Chondrocyte (in vitro differentiated cells): ENCODE measurements at regions not wholly inside any gene's neighbourhood (a gene's known extent, or its start where the extent isn't known, plus 50 kb on each side); places are given as distances from the start of the nearest gene placed in this dataset.

Experiments used
- DNase-seq: peaks from one replicate; pipeline ENCODE4 v3.0.0; 2021; ENCODE audit warnings: mixed read lengths, low spot score
- H3K27ac Mint-ChIP-seq: one replicate; pipeline ENCODE4 v1.8.0; 2021; ENCODE audit warnings: mild to moderate bottlenecking, moderate library complexity, mixed read lengths; ENCODE audit not compliant: unreplicated experiment
- H3K27me3 Mint-ChIP-seq: 2 replicates; pipeline ENCODE4 v1.8.0; 2021; ENCODE audit warnings: low read depth, mixed read lengths
- H3K36me3 Mint-ChIP-seq: 2 replicates; pipeline ENCODE4 v1.8.0; 2021; ENCODE audit warnings: low read depth, mixed read lengths
- H3K4me1 Mint-ChIP-seq: 2 replicates; pipeline ENCODE4 v1.8.0; 2021; ENCODE audit warnings: low read depth, mild to moderate bottlenecking, mixed read lengths
- H3K4me3 Mint-ChIP-seq: one replicate; pipeline ENCODE4 v1.8.0; 2021; ENCODE audit warnings: mild to moderate bottlenecking, moderate library complexity, mixed read lengths; ENCODE audit not compliant: unreplicated experiment
- H3K9me3 Mint-ChIP-seq: 2 replicates; pipeline ENCODE4 v1.8.0; 2021; ENCODE audit warnings: low read depth, mixed read lengths
- TF ChIP-seq, protein P1 (sequence below): fragments of 200-600 bp; sonication (generic); IDR thresholded peaks from 2 replicates; pipeline ENCODE4 v1.5.0; 2021; ENCODE audit warnings: antibody characterized with exemption, mild to moderate bottlenecking, moderate library complexity

DNA sequence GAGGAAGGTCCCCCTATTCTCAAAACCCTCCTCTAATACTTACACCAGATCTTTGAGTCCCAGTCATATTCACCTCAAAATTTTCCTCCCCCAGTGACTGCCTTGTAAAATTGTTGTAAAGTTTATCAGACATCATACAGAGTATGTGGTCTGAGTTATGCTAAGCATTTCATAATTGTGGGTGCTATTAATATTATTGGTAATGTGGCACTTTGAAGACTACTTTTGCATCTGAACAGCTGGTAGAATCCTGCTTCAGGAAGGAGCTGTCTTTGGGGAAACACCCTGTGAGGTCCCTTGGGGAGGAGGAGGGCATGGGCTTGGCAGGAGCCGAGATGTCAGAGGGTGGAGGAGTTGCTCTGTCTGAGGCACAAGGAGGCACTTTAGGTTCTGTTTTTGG lies 164.9 kb upstream of the ZNF618 start:
- Mint-ChIP-seq H3K9me3 (peaks cover 22% of the 10 kb centered on the region), H3K4me3 (no peak overlapping the region), H3K36me3 (peaks cover 7% of the 10 kb centered on the region), H3K4me1 (peaks cover 12% of the 10 kb centered on the region), H3K27me3 (peaks cover 7% of the 10 kb centered on the region), H3K27ac (peak overlapping the region; percentile 58)
- TF ChIP-seq, protein P1, sequence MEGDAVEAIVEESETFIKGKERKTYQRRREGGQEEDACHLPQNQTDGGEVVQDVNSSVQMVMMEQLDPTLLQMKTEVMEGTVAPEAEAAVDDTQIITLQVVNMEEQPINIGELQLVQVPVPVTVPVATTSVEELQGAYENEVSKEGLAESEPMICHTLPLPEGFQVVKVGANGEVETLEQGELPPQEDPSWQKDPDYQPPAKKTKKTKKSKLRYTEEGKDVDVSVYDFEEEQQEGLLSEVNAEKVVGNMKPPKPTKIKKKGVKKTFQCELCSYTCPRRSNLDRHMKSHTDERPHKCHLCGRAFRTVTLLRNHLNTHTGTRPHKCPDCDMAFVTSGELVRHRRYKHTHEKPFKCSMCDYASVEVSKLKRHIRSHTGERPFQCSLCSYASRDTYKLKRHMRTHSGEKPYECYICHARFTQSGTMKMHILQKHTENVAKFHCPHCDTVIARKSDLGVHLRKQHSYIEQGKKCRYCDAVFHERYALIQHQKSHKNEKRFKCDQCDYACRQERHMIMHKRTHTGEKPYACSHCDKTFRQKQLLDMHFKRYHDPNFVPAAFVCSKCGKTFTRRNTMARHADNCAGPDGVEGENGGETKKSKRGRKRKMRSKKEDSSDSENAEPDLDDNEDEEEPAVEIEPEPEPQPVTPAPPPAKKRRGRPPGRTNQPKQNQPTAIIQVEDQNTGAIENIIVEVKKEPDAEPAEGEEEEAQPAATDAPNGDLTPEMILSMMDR, result no peak
- DNase-seq, result no peak

DNA sequence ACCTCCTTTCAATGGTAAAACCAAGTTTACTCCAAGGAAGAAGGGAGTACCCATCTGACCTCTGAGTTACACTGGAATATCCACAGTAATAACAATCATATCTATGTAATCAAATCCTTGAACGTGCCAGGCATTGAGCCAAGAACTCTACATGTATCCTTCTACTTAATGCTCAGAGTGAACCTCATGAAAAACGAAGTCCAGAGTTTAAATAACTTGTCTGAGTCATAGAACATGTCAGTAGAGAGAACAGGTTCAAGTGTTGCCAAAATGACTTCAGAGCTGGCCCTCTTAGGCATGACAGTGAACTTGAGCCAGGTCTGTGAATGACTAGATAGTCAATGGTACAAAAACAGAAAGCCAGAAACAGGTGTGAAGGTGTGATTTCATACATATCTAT lies 164.1 kb upstream of the ZNF618 start:
- H3K36me3 Mint-ChIP-seq, result peaks cover 7% of the 10 kb centered on the region
- DNase-seq, result no peak
- no peak overlapping the region for H3K27ac Mint-ChIP-seq
- TF ChIP-seq, protein P1, result no peak
- H3K9me3 Mint-ChIP-seq, result peaks cover 25% of the 10 kb centered on the region
- H3K4me1 Mint-ChIP-seq, result peaks cover 12% of the 10 kb centered on the region
- H3K27me3 Mint-ChIP-seq, result peaks cover 7% of the 10 kb centered on the region
- no peak overlapping the region for H3K4me3 Mint-ChIP-seq

DNA sequence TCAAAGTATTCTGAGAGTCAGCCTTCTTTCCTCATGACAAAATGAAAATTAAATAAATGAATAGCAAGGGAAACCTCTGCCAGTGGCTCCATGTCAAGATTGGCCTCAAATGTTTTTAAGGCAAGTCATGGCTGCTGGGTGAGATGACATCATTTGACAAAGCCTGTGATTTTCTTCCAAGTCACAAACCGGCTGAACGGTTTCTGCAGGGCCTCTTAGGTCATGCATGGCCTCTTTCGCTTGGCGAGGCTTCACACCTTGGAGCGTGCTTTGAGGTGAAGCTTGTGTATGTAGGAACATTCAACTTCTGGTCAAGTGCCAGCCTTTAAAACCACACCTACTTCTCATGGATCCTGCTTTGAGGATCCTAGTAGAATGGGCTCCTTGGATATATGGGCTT lies 161.0 kb upstream of the ZNF618 start:
- Mint-ChIP-seq H3K4me3 (no peak overlapping the region), H3K4me1 (peaks cover 12% of the 10 kb centered on the region), H3K9me3 (peaks cover 16% of the 10 kb centered on the region), H3K27ac (no peak overlapping the region), H3K27me3 (peaks cover 11% of the 10 kb centered on the region), H3K36me3 (peaks cover 4% of the 10 kb centered on the region)
- no peak for DNase-seq
- TF ChIP-seq, protein P1, result no peak

DNA sequence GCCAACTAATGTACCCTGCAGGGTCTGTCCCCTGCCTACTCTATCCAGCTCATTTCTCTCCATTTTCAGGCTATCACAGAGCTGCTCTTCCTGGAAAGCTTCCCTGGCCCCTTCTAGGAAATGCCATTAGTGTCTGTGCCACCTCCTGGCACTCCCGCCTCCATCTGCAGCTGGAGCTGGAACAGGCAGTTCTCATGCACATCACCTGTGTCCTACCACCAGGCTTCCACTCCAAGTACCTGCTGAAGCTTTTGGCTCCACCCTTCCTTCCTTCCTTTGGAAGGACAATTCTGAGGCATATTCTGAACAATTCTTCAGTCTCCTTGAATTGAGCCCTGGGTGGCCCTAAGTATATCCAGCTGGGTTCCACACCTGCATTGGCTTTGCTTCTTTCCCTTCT lies 156.2 kb upstream of the ZNF618 start:
- no peak overlapping the region for H3K4me3 Mint-ChIP-seq

DNA sequence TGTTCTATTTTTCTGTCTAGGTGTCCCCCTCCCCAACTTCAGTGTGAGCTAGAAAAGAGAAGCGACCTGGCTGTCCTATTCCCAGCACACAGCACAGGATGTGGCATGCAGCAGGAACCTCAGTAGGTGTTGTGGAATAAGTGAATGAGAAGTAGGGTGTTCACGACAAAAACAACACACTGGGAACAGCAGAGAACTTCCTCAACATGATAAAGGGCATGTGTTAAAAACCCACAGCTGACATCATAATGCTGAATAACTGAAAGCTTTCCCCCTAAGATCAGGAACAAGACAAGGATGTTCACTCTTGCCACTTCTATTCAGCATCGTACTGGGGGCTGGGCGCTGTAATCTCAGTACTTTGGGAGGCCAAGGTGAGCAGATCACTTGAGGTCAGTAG lies 155.6 kb upstream of the ZNF618 start:
- H3K27me3 Mint-ChIP-seq, result peaks cover 23% of the 10 kb centered on the region
- DNase-seq, result no peak
- H3K4me3 Mint-ChIP-seq, result no peak overlapping the region
- H3K27ac Mint-ChIP-seq, result no peak overlapping the region
- peaks cover 16% of the 10 kb centered on the region for H3K9me3 Mint-ChIP-seq
- TF ChIP-seq, protein P1, result no peak
- no peaks in the 10 kb centered on the region for H3K4me1 Mint-ChIP-seq
- H3K36me3 Mint-ChIP-seq, result peaks cover 7% of the 10 kb centered on the region

More for the DNA sequence above, 156.2 kb upstream of the ZNF618 start:
- Mint-ChIP-seq H3K36me3 (peaks cover 9% of the 10 kb centered on the region), H3K27ac (no peak overlapping the region), H3K27me3 (peaks cover 23% of the 10 kb centered on the region), H3K4me1 (no peaks in the 10 kb centered on the region), H3K9me3 (peaks cover 17% of the 10 kb centered on the region)
- TF ChIP-seq, protein P1, result no peak
- DNase-seq, result no peak
